GM18505 (cell line): ENCODE measurements at regions not wholly inside any gene's neighbourhood (a gene's known extent, or its start where the extent isn't known, plus 50 kb on each side); places are given as distances from the start of the nearest gene placed in this dataset.
"Not testable (repeated sequence)": the region's sequence is repeated elsewhere in the genome, so short reads cannot be mapped to it uniquely, and the experiment has no call there.

Experiments
- ATAC-seq: cut with Tn5 transposase; IDR thresholded peaks from one replicate; pipeline ENCODE4 v1.9.1; 2021; ENCODE audit not compliant: unreplicated experiment
- POLR2A ChIP-seq: IDR thresholded peaks from 4 replicates; pipeline ENCODE4 v1.6.1; 2011; ENCODE audit warnings: borderline replicate concordance; ENCODE audit not compliant: insufficient read depth, insufficient read length; ENCODE audit errors: extremely low read depth

GRCh38 chr7:149714081-149714909, 59.1 kb downstream of the ZNF467 start:
- ATAC-seq: peak; percentile 96
- TF ChIP-seq POLR2A: no peak

GRCh38 chr7:149713731-149714068, 59.7 kb downstream of the ZNF467 start:
- TF ChIP-seq POLR2A: no peak
- no peak for ATAC-seq

GRCh38 chr7:149713061-149713730, 60.2 kb downstream of the ZNF467 start:
- TF ChIP-seq POLR2A: no peak
- ATAC-seq: no peak

GRCh38 chr7:149708026-149708425, 65.4 kb downstream of the ZNF467 start:
- ATAC-seq: no peak
- no peak for TF ChIP-seq POLR2A

- ATAC-seq: no peak
- TF ChIP-seq POLR2A: no peak
Measured at GRCh38 chr7:149707448-149707886, 65.9 kb downstream of the ZNF467 start.

- no peak for TF ChIP-seq POLR2A
- ATAC-seq: no peak
Measured at GRCh38 chr7:149706398-149706797, 67.0 kb downstream of the ZNF467 start.

- no peak for ATAC-seq
- no peak for TF ChIP-seq POLR2A
Measured at GRCh38 chr7:149704507-149704906, 68.9 kb downstream of the ZNF467 start.

GRCh38 chr7:149703044-149703650, 70.2 kb downstream of the ZNF467 start:
- no peak for TF ChIP-seq POLR2A
- ATAC-seq: no peak

GRCh38 chr7:149701495-149702240, 71.7 kb downstream of the ZNF467 start:
- TF ChIP-seq POLR2A: no peak
- ATAC-seq: no peak

- not testable (repeated sequence) for ATAC-seq
Measured at GRCh38 chr7:149697767-149698166, 75.6 kb downstream of the ZNF467 start.

GRCh38 chr7:149696280-149696679, 77.1 kb downstream of the ZNF467 start:
- no peak for ATAC-seq
- TF ChIP-seq POLR2A: no peak

- TF ChIP-seq POLR2A: no peak
Measured at GRCh38 chr7:149692557-149692982, 80.8 kb downstream of the ZNF467 start.

GRCh38 chr7:149692056-149692455, 81.3 kb downstream of the ZNF467 start:
- no peak for ATAC-seq
- TF ChIP-seq POLR2A: no peak

More at GRCh38 chr7:149692557-149692982, 80.8 kb downstream of the ZNF467 start:
- ATAC-seq: no peak
